ENCODE measurements at regions not wholly inside any gene's neighbourhood (a gene's known extent, or its start where the extent isn't known, plus 50 kb on each side); places are given as distances from the start of the nearest gene placed in this dataset.

- no peak overlapping the region for H3K4me2 ChIP-seq (ENCODE audit: extremely low read depth, insufficient read depth, low read length)
Measured at GRCh38 chr2:239714116-239714515, 311.0 kb downstream of the NDUFA10 start.

GRCh38 chr2:239712755-239713154 lies 311.9 kb upstream of the HDAC4 start:
- Histone ChIP-seq H4K20me1 (ENCODE audit: control insufficient read depth, extremely low read depth, insufficient read depth, low read length) (no peaks in the 10 kb centered on the region), H3K36me3 (ENCODE audit: control insufficient read depth, insufficient read depth, low read length) (no peaks in the 10 kb centered on the region), H3K4me2 (ENCODE audit: extremely low read depth, insufficient read depth, low read length) (no peak overlapping the region), H3K27ac (ENCODE audit: insufficient read depth, low read length) (no peak overlapping the region), H3K9ac (ENCODE audit: insufficient read depth, low read length) (no peak overlapping the region), H3K79me2 (ENCODE audit: control insufficient read depth, insufficient read depth, low read length) (no peaks in the 10 kb centered on the region), H3K4me3 (replicated peaks in 1 of 4; ENCODE audit: control extremely low read depth in 1 of 4, insufficient read depth in 1 of 4, low read depth in 3 of 4, low read length in 4 of 4) (no peak overlapping the region), H2AFZ (ENCODE audit: low read length) (no peak overlapping the region), H3K4me1 (ENCODE audit: control insufficient read depth, extremely low read depth, insufficient read depth, low read length) (no peaks in the 10 kb centered on the region), H3K9me3 (ENCODE audit: control insufficient read depth, insufficient read depth, low read depth, low read length) (no peaks in the 10 kb centered on the region), H3K27me3 (ENCODE audit: control insufficient read depth, insufficient read depth, low read length) (no peaks in the 10 kb centered on the region)
- no peak for DNase-seq (ENCODE audit: low read depth in 2 of 2)
- no peak for TF ChIP-seq EZH2 (IDR thresholded peaks at IDR 0.05; ENCODE audit: low read length, missing control alignments)
- TF ChIP-seq CTCF (conservative IDR thresholded peaks at IDR 0.05 in 1 of 2, IDR thresholded peaks at IDR 0.05 in 1 of 2; ENCODE audit: low read depth in 1 of 2, low read length in 2 of 2), result no peak

More at GRCh38 chr2:239714116-239714515, 311.0 kb downstream of the NDUFA10 start:
- no peaks in the 10 kb centered on the region for H3K27me3 ChIP-seq (ENCODE audit: control insufficient read depth, insufficient read depth, low read length)
- H3K9ac ChIP-seq (ENCODE audit: insufficient read depth, low read length), result no peak overlapping the region
- no peak overlapping the region for H2AFZ ChIP-seq (ENCODE audit: low read length)
- no peaks in the 10 kb centered on the region for H3K9me3 ChIP-seq (ENCODE audit: control insufficient read depth, insufficient read depth, low read depth, low read length)
- no peak overlapping the region for H3K4me3 ChIP-seq (replicated peaks in 1 of 4; ENCODE audit: control extremely low read depth in 1 of 4, insufficient read depth in 1 of 4, low read depth in 3 of 4, low read length in 4 of 4)
- TF ChIP-seq EZH2 (IDR thresholded peaks at IDR 0.05; ENCODE audit: low read length, missing control alignments), result no peak
- TF ChIP-seq CTCF (conservative IDR thresholded peaks at IDR 0.05 in 1 of 2, IDR thresholded peaks at IDR 0.05 in 1 of 2; ENCODE audit: low read depth in 1 of 2, low read length in 2 of 2), result no peak
- no peaks in the 10 kb centered on the region for H3K79me2 ChIP-seq (ENCODE audit: control insufficient read depth, insufficient read depth, low read length)
- H4K20me1 ChIP-seq (ENCODE audit: control insufficient read depth, extremely low read depth, insufficient read depth, low read length), result no peaks in the 10 kb centered on the region
- H3K4me1 ChIP-seq (ENCODE audit: control insufficient read depth, extremely low read depth, insufficient read depth, low read length), result no peaks in the 10 kb centered on the region
- H3K36me3 ChIP-seq (ENCODE audit: control insufficient read depth, insufficient read depth, low read length), result no peaks in the 10 kb centered on the region
- DNase-seq (ENCODE audit: low read depth in 2 of 2), result no peak
- no peak overlapping the region for H3K27ac ChIP-seq (ENCODE audit: insufficient read depth, low read length)

GRCh38 chr2:239711911-239712570 lies 311.2 kb upstream of the HDAC4 start:
- no peak overlapping the region for H3K9ac ChIP-seq (ENCODE audit: insufficient read depth, low read length)
- no peaks in the 10 kb centered on the region for H3K36me3 ChIP-seq (ENCODE audit: control insufficient read depth, insufficient read depth, low read length)
- no peak overlapping the region for H3K27ac ChIP-seq (ENCODE audit: insufficient read depth, low read length)
- H3K79me2 ChIP-seq (ENCODE audit: control insufficient read depth, insufficient read depth, low read length), result no peaks in the 10 kb centered on the region
- H2AFZ ChIP-seq (ENCODE audit: low read length), result no peak overlapping the region
- TF ChIP-seq EZH2 (IDR thresholded peaks at IDR 0.05; ENCODE audit: low read length, missing control alignments) (no peak), CTCF (conservative IDR thresholded peaks at IDR 0.05 in 1 of 2, IDR thresholded peaks at IDR 0.05 in 1 of 2; ENCODE audit: low read depth in 1 of 2, low read length in 2 of 2) (no peak)
- H4K20me1 ChIP-seq (ENCODE audit: control insufficient read depth, extremely low read depth, insufficient read depth, low read length), result no peaks in the 10 kb centered on the region
- H3K9me3 ChIP-seq (ENCODE audit: control insufficient read depth, insufficient read depth, low read depth, low read length), result no peaks in the 10 kb centered on the region
- H3K4me3 ChIP-seq (replicated peaks in 1 of 4; ENCODE audit: control extremely low read depth in 1 of 4, insufficient read depth in 1 of 4, low read depth in 3 of 4, low read length in 4 of 4), result no peak overlapping the region
- H3K4me1 ChIP-seq (ENCODE audit: control insufficient read depth, extremely low read depth, insufficient read depth, low read length), result no peaks in the 10 kb centered on the region
- H3K4me2 ChIP-seq (ENCODE audit: extremely low read depth, insufficient read depth, low read length), result no peak overlapping the region
- no peaks in the 10 kb centered on the region for H3K27me3 ChIP-seq (ENCODE audit: control insufficient read depth, insufficient read depth, low read length)
- no peak for DNase-seq (ENCODE audit: low read depth in 2 of 2)
